GM12865 (cell line): ENCODE measurements at regions not wholly inside any gene's neighbourhood (a gene's known extent, or its start where the extent isn't known, plus 50 kb on each side); places are given as distances from the start of the nearest gene placed in this dataset.
"Not testable (repeated sequence)": the region's sequence is repeated elsewhere in the genome, so short reads cannot be mapped to it uniquely, and the experiment has no call there.

Source experiments
- DNase-seq: peaks from one replicate; pipeline ENCODE4 v3.0.0; 2010; ENCODE audit warnings: low read depth
- H3K4me3 ChIP-seq: 2 replicates; pipeline ENCODE4 v1.5.1; 2011; ENCODE audit warnings: mild to moderate bottlenecking, low read depth, low read length, control low read depth
- CTCF ChIP-seq: IDR thresholded peaks from 2 replicates; pipeline ENCODE4 v1.5.1; 2011; ENCODE audit warnings: low read length, control low read depth, low read depth, inconsistent platforms; ENCODE audit not compliant: insufficient read depth; ENCODE audit errors: missing control alignments

GRCh38 chr16:29237971-29238370, 168.5 kb downstream of the NPIPB11 start:
- H3K4me3 ChIP-seq, result no peak overlapping the region
- no peak for DNase-seq
- no peak for TF ChIP-seq CTCF

- not testable (repeated sequence) for H3K4me3 ChIP-seq, DNase-seq
Observed at GRCh38 chr16:29237495-29237894, 169.0 kb downstream of the NPIPB11 start.

DNA sequence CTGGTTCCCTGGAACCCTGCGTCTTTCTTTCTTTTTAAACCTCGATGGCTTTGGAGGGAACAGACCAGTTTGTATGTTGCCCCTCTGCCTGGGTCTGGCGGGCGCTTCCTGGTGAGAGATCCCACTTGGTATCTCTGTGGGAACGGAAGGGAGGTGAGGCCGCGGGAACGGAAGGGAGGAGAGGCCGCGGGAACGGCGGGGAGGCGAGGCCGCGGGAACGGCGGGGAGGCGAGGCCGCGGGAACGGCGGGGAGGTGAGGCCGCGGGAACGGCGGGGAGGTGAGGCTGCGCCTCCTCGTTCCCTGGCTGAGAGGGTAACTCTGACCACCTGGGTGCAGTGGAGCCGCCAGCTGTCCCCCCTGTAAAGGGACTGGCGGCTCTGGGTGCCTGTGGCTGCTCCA, 169.5 kb downstream of the NPIPB11 start:
- DNase-seq, H3K4me3 ChIP-seq: not testable (repeated sequence)

GRCh38 chr16:29235836-29236370, 170.6 kb downstream of the NPIPB11 start:
- H3K4me3 ChIP-seq, DNase-seq: not testable (repeated sequence)

- DNase-seq, H3K4me3 ChIP-seq: not testable (repeated sequence)
Observed at GRCh38 chr16:29234536-29235275, 171.8 kb downstream of the NPIPB11 start.

GRCh38 chr16:29233705-29234404, 172.7 kb downstream of the NPIPB11 start:
- not testable (repeated sequence) for H3K4me3 ChIP-seq, DNase-seq

- no peak overlapping the region for H3K4me3 ChIP-seq
- no peak for TF ChIP-seq CTCF
- DNase-seq, result no peak
Observed at GRCh38 chr16:29232811-29233704, 173.5 kb downstream of the NPIPB11 start.

DNA sequence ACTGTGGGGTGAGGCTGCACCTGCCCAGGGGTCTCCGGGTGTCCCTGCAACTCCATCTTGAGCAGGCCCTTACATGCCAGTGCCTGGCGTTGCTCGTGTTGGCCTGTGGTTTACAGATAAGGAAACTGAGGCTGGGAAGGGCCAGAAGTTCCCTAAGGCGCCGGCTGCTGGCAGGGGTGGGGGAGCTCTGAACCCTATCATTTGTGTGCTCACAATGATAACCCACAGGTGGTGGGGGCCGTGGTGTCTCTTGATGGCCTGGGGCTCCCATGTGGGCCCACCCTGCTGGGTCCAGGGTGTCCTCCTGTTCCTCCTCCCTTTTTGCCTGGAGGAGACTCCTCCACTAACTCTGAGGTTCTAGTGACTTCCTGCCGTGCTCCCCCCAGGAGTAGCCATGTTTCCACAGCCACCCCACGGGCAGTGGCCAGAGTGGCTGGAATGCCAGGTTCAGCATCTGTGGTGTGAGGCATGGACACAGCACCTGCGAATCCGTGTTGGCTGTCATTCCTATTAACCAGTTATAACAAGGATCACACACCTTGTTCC, 174.3 kb downstream of the NPIPB11 start:
- not testable (repeated sequence) for H3K4me3 ChIP-seq, DNase-seq

- H3K4me3 ChIP-seq, result no peak overlapping the region
- no peak for DNase-seq
- no peak for TF ChIP-seq CTCF
Observed at GRCh38 chr16:29231244-29231643, 175.3 kb downstream of the NPIPB11 start.
